Dermis microvascular lymphatic vessel endothelial cell (primary cell): ENCODE measurements at regions not wholly inside any gene's neighbourhood (a gene's known extent, or its start where the extent isn't known, plus 50 kb on each side); places are given as distances from the start of the nearest gene placed in this dataset.
"Not testable (repeated sequence)": the region's sequence is repeated elsewhere in the genome, so short reads cannot be mapped to it uniquely, and the experiment has no call there.

Experiments used
- DNase-seq, 2 donors: peaks; one replicate each; pipeline versions ENCODE4 v3.0.0 to v3.0.0-alpha.2; 2010; ENCODE audit warnings: low read depth in 2 of 2

- DNase-seq: no peak
These were observed 154.0 kb downstream of the REEP3 start for GRCh38 chr10:63675171-63675570.

- DNase-seq: no peak
These were observed 155.8 kb downstream of the REEP3 start for GRCh38 chr10:63677001-63677400.

GRCh38 chr10:63680545-63680944, 159.3 kb downstream of the REEP3 start:
- not testable (repeated sequence) for DNase-seq

GRCh38 chr10:63681993-63682697, 160.9 kb downstream of the REEP3 start:
- DNase-seq: peak in 1 of 2 donors; percentile 22

GRCh38 chr10:63682698-63683052, 161.5 kb downstream of the REEP3 start:
- not testable (repeated sequence) for DNase-seq

GRCh38 chr10:63683223-63683622, 162.0 kb downstream of the REEP3 start:
- DNase-seq: no peak

GRCh38 chr10:63683686-63684085, 162.5 kb downstream of the REEP3 start:
- DNase-seq: no peak

- DNase-seq: no peak
These were observed 163.2 kb downstream of the REEP3 start for GRCh38 chr10:63684257-63684936.

GRCh38 chr10:63689768-63690167, 168.6 kb downstream of the REEP3 start:
- no peak for DNase-seq

GRCh38 chr10:63692220-63692896, 171.2 kb downstream of the REEP3 start:
- peak in 1 of 2 donors; percentile 52 for DNase-seq

GRCh38 chr10:63693021-63693420, 171.8 kb downstream of the REEP3 start:
- not testable (repeated sequence) for DNase-seq

- no peak for DNase-seq
These were observed 175.0 kb downstream of the REEP3 start for GRCh38 chr10:63696205-63696604.

- DNase-seq: no peak
These were observed 177.0 kb downstream of the REEP3 start for GRCh38 chr10:63697956-63698786.

GRCh38 chr10:63698787-63699150, 177.6 kb downstream of the REEP3 start:
- no peak for DNase-seq

GRCh38 chr10:63699785-63700613, 178.8 kb downstream of the REEP3 start:
- DNase-seq: peak; percentile 67 to 91

- peak in 1 of 2 donors; percentile 42 for DNase-seq
These were observed 179.5 kb downstream of the REEP3 start for GRCh38 chr10:63700631-63701156.

GRCh38 chr10:63702092-63702491, 180.9 kb downstream of the REEP3 start:
- no peak for DNase-seq

GRCh38 chr10:63703113-63703670, 182.0 kb downstream of the REEP3 start:
- no peak for DNase-seq

- DNase-seq: no peak
These were observed 182.6 kb downstream of the REEP3 start for GRCh38 chr10:63703740-63704345.
